Activated T-cell treated with anti-CD3 and anti-CD28 coated beads for 48 hours (primary cell): ENCODE measurements at regions not wholly inside any gene's neighbourhood (a gene's known extent, or its start where the extent isn't known, plus 50 kb on each side); places are given as distances from the start of the nearest gene placed in this dataset.
"Not testable (repeated sequence)": the region's sequence is repeated elsewhere in the genome, so short reads cannot be mapped to it uniquely, and the experiment has no call there.

Experiments used
- DNase-seq: peaks from one replicate; pipeline ENCODE4 v3.0.0-alpha.2; 2020; ENCODE audit warnings: low read depth

DNA sequence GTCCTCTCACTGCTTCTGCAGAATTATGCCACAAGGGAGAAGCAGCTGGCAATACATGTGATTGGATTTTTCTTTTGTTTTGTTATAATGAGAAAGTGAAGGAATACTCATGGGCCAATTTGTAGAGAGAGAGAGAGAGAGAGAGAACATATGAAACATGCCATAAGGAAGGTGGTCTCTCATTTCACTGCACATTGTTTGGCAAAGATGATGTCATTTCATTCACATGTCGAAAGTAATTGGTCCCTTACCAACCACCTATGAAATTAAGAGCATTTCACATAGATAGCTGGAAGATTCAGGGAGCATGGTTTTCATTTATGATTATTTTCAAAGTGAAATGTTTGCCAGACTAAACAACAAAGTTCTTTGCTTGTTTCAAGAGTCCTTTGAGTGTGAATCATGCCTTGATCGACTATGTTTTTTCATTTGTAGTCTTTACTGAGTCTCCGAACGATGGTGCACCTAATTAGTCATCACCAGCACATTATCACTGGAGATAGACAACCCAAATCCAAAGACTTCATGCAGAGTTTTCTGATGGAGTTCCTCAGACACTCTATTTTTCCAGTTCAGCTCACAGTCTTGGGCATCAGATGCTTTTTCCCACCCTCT is 130.1 kb upstream of the ZEB1 start:
- no peak for DNase-seq

DNA sequence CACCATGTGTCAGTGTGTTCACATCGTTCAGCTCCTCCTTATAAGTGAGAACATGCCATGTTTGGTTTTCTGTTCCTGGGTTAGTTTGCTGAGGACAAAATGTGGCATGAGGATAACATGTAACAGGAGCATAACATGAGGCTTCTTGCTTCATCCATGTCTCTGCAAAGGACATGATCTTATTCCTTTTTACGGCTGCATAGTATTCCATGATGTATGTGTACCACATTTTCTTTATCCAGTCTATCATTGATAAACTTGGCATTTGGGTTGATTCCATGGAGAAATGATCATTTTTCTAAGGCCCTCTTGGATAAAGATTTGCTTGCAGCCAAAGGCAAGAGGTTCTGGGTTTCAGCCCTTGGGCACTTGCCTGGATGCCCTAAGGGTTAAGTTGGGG is 128.5 kb upstream of the ZEB1 start:
- no peak for DNase-seq

DNA sequence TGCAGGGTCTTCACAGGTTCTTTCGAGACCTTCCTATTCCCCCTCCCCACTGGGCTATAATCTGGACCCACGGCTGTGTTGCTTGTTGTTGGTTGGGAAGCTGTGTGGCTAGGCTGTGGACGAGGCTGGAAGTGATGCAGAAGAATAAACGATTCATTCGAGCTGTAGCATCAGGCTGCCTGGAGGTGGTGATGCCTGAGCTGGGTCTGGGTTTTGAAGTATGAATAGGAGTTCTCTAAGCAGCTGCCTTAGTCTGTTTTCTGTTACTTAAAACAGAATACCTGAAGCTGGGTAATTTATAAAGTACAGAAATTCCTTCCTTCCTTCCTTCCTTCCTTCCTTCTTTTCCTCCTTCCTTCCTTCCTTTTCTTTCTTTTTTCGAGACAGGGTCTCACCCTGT is 126.5 kb upstream of the ZEB1 start:
- DNase-seq: no peak

DNA sequence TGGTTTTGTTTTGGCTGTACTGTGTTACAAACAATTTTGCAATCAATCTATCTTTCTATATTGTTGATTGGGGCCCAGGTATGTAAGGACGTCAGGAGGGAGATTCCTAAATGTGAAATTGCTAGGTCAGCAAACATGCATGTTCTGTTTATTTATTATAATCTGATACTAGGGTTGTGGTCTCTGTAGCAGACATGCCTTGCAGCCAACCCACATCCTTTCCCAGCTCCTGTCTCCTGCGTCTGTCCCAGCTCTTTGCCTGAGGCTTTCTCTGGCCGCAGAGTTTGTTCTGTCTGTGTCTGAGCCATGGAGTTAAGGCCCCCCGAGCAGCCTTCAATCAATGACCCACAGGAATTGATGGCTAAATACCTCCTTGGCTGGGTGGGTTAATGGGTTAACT is 124.0 kb upstream of the ZEB1 start:
- no peak for DNase-seq

DNA sequence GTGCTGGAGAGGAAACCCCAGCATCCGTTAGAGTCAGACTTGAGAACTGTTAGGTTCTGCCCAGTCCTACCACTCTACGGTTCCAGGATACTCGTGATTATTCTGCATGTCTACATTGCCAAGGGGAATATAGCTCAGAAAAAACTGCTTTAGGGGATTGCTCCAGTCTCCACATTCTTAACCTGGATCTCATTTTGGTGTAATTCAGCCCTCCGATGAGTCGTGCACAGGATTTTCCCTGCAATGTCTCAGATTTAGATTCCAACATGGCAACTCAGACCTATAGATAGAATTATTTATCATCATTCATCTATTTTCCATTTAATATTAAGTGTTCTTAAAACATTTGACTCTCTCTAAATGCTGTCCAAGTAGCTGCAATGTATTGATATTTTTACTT is 121.1 kb upstream of the ZEB1 start:
- no peak for DNase-seq

DNA sequence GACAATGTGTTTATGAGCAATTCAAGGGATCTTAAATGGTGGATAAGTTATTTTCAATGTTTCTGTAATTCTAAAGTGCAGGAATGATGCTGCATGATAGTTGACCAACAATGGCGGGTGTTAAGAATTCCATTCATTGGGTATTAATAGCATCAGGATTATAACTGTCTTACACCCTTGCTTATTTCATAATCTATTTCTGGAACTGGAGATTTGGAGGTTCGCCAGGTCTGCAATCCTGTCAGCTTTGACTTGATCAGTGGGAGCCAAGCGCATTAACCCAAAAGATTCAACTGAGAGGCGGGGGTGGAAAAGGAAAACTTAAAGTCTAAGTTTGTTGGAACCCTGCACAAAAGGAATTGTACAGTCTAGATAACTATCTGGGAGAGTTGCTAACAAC is 114.9 kb upstream of the ZEB1 start:
- no peak for DNase-seq

DNA sequence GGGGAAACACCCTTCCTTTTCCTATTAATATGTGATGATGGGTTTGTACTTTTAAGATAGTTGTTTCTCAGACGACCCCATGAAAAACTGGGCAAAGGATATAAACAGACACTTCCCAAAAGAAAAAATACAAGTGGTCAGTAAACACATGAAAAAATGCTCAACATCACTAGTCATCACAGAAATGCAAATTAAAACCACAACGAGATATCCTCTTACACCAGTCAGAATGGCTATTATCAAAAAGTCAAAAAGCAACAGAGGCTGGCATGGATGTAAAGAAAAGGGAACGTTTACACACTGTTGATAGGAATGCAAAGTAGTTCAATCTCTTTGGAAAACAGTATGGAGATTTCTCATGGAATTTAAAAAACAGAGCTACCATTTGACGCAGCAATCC is 111.4 kb upstream of the ZEB1 start:
- DNase-seq: no peak

DNA sequence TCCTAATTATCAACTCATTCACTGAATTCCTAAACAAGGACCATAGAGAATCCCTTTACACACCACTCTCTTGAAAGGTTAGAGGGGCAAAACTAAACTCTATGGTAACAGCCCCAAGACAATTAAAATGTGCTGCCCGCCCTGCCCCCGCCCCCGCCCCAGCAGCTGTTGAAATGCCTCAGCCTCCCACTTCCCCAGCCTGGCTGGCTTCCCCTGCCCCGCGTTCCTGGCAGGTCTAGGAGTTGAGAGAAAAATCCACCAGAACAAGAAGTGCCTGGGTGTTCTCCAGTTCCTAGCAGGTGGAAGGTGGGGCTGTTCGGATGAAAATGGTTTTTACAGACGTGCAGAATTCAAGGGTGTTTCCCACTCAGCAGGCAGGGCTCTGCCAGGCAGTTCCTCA is 109.5 kb upstream of the ZEB1 start:
- DNase-seq: no peak

DNA sequence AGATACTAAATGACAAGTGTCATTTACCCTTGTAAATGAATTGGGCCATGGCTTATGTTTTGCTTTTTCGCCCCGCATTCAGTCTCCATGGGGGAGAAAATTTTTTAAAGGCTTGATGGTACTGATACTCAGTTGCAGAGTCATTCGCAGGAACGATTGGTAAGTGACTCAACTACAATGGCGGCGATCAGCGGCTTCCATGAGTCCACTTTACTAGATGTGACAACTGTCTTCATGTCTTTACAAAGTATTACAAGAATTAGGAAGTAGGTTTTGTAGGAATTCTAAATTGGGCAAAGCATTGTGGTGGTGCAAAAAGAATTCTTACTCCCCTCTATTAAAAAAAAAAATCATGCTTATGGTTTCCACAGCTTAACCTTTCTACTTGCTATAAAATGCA is 108.8 kb upstream of the ZEB1 start:
- DNase-seq: no peak

DNA sequence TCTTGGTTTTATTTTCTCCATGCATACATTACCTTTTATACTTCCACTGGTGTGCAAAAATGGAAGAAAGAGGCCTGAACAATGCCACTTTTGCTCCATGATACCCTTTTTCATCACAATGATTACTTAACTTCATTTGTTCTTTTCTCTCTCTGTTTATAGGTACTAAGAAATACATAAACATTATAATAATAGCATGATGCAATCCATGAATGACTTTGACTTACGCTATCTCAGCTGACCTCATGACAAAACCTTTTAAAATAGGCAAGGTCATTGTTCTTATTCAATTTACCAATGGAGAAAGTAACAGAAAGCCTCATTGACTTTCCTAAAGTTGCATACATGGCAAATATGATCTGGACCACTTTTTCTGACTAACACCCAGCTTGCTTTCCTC is 105.1 kb upstream of the ZEB1 start:
- DNase-seq: no peak

DNA sequence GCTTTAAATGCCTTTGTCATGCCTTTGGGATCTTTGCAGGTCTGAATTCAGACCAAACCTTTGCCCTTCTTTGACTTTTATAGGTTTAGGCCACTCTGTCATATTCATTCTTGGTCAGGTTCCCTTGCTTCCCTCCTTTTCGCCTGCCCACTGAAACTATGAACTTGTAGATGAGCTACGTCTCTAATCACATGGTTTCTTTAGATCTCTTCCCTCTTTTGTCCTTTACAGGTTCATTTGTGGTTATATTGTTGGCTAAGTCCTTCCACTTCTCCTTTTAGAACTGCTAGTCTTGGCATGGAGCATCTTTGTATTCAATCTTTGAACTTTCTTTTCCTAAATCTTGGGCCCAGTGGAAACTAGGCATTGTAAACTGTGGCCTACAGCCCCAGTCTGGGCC is 104.0 kb upstream of the ZEB1 start:
- no peak for DNase-seq

DNA sequence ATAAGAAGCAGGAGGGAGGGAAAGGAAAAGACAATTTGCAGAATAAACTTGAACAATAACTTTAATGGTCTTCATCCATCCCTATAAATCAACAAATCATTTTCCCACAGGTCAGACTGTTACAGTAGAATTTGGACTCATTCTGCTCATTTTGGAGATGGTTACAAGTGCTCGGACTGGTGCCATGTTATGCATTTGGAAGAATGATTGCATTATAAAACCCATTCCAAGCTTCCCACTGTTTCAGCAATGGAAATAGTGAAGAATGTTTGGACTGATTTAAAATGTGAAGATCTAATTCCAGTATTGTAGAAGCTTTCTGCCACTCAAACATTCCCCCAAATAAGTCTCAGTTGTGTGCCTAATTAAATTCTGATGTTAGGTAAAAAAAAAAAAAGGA is 99.7 kb upstream of the ZEB1 start:
- DNase-seq: no peak

DNA sequence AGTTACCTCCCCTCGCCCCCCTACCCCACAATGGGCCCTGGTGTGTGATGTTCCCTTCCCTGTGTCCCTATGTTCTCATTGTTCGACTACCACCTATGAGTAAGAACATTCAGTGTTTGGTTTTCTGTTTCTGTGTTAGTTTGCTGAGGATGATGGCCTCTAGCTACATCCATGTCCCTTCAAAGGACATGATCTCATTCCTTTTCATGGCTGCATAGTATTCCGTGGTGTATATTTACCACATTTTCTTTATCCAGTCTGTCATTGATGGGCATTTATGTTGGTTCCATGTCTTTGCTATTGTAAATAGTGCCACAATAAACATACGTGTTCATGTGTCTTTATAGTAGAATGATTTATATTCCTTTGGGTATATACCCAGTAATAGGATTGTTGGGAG is 90.2 kb upstream of the ZEB1 start:
- not testable (repeated sequence) for DNase-seq

DNA sequence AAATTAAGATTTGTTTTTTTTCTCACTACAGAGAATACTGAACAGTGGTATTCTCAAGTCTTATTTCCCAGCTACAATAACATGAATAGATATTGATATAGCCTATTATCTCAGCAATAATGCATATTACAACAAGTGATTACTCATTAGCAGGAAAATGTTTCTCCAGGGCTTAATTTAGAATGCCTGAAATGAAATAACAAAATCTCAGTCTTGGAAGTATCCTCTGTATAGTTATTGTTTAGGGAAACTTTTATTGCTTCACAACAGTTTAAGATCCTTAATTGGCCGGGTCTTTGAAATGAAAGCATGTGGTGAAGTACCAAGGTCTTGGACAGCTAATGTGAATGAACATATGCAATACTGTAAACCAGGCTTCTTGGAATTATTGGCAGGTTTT is 79.1 kb upstream of the ZEB1 start:
- DNase-seq: no peak

DNA sequence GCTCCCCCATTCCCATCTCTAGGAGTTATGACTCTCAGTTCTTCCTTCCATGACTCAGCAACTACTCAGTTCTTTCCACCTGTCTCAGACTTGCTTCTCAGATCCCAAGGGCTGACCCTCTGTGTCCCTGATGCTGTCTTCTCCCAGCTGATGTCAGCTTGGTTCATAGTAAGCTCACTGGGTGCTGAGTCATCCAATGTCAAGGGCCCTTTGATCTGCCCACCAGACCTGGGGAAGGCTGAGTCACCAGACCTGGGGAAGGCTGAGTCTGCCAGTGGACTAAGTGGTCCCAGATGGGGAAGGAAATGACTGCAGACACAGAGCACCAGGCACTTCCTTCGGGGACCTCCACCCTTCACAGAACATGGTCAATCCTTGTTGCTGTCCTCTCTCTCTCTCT is 76.1 kb upstream of the ZEB1 start:
- DNase-seq: peak; percentile 61

DNA sequence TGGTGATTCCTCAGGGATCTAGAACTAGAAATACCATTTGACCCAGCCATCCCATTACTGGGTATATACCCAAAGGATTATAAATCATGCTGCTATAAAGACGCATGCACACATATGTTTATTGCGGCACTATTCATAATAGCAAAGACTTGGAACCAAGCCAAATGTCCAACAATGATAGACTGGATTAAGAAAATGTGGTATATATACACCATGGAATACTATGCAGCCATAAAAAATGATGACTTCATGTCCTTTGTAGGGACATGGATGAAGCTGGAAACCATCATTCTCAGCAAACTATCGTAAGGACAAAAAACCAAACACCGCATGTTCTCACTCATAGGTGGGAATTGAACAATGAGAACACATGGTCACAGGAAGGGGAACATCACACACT is 67.9 kb upstream of the ZEB1 start:
- not testable (repeated sequence) for DNase-seq

DNA sequence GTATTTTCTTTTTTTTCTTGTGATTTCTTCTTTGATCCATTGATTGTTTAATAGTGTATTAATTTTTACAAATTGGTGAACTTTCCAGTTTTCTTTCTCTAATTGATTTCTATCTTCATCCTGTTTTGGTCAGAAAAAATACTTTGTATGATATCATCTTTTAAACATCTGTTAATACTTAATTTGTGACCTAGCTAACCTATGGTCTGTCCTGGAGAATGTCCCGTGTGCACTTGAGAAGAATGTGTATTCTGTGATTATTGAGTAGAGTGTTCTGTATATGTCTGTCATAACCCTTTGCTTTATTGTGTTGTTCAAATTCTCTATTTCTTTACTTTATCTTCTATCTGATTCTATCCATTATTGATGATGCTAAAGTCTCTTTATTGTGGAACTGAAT is 65.8 kb upstream of the ZEB1 start:
- no peak for DNase-seq

DNA sequence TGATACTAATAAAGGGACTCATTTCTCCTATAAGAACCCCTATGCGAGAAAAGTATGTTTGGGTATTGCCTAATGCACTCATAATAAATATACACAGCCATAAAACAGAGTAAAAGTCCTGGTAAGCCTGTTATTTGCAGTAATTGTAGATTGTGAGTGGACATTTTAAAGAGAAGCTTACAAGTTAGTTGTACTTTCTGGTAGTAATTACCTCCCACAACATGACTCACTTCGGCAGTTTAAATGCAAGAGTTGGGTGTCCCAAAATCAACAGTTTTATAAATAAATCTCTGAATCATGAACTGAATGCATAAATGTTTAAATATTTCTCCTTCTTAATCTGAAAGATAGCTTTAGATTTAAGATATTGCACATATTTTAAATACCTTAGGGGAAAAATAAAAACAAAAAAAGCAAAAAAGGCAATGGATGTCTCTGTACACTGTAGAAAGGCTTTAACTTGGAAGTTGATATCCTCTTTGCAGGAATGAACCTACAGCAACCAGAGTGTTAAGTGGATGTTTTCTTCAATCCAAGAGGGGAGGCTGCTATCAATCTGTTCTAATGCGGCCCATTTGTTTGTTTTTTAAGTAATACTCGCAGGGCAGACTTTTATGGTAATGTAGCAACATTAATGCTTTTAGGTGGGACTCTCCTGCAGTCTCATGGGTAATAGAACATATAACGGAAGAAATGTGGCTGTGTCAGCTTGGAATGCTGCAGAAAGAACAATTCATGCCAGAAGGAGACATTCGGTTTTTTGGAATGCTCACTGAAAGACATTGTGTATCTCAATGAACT is 57.3 kb upstream of the ZEB1 start:
- no peak for DNase-seq

DNA sequence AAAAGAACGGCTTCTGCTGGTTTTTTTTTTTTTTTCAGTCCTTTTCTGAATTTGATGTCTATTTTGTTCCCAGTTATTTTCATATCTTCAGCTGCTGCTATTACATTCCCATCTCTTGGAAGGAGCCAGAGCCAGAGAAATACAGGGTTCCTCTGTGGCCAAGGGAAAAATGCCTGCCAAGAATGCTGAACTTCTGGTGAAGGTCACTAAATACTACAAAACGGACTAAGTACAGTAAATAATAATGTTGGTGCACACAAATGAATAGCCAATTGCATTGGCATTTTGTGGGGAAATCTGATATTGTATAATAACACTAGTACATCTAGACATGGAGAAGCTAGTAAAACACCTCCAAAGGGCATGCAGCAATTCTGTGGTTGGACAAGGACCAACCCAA is 56.3 kb upstream of the ZEB1 start:
- no peak for DNase-seq

DNA sequence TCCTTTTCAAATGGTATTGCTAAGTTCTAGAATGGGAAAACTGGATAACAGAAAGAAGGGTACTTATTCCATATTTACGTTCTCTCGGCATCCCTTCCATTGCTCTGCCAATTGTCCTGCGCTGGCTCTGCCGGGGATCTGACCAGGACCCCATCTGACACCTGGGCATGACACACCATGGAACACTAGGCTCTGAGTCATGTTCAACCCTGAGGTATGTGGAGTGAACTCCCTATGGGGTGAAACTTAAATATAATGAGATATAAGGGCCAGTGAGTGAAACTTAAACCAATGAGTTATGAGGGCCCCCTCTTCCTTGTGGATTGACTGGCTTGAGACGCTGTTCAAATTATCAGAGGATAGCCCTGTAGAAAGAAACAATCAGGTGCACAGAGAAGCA is 55.1 kb upstream of the ZEB1 start:
- DNase-seq: no peak

DNA sequence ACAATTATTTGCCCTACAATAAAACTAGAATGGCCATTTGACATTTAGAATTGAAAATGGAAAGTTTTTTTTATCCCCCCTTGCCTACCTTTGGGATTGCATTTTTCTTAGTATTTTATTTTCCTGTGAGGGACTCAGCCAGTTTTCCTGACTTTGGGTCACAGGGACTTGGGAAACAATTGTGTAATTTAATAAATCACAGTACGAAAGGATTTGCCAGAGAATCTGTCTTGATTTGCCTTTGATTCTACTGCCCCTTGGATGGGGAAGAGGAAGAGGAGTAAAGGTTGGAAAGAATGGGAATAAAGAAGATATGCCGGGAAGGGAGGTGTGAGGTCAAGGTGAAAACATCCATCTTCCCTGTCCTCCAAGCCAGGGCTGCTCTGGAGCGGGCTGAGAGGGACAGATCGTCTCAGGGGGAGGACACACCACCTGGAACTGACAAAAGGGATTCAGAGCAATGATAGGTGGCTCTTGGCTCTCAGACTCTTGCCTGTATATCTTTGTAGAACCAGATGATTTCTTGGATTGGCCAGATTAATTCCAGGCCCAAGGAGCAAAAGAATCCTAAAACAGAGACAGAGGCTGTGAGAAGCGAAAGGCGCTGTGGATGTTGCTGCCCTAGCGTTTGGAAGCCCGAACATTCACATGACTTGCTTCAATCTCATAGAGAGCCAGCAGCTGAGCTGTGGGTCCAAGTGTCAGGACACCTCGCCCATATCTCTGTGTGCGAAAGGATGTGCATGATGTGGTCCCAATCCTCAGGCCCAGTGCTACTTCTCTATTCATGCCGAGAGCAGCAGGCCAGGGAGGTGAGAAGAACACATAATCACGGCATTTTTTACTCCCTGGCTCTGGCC is 50.3 kb upstream of the ZEB1 start:
- no peak for DNase-seq
